Loucy (cell line): ENCODE measurements at regions not wholly inside any gene's neighbourhood (a gene's known extent, or its start where the extent isn't known, plus 50 kb on each side); places are given as distances from the start of the nearest gene placed in this dataset.
"Not testable (repeated sequence)": the region's sequence is repeated elsewhere in the genome, so short reads cannot be mapped to it uniquely, and the experiment has no call there.

Experiments
- CTCF ChIP-seq: fragments of 200-600 bp; sonication (generic); conservative IDR thresholded peaks from 2 replicates; pipeline ENCODE4 v1.5.1; 2014; ENCODE audit warnings: mild to moderate bottlenecking, antibody characterized with exemption, low read length
- EZH2phosphoT487 ChIP-seq: fragments of 200-600 bp; IDR thresholded peaks from 2 replicates; pipeline ENCODE4 v1.6.1; 2018; ENCODE audit warnings: antibody characterized with exemption, mild to moderate bottlenecking, moderate library complexity, borderline replicate concordance

- not testable (repeated sequence) for TF ChIP-seq EZH2phosphoT487, CTCF
Measured at GRCh38 chr21:5235761-5236160, 5285.6 kb upstream of the TPTE start.
